Tibial nerve (tissue), 4 donors: ENCODE measurements at regions not wholly inside any gene's neighbourhood (a gene's known extent, or its start where the extent isn't known, plus 50 kb on each side); places are given as distances from the start of the nearest gene placed in this dataset.

ENCODE experiments used
- DNase-seq, 2 donors: peaks; one replicate each; pipeline ENCODE4 v3.0.0-alpha.2; 2019; ENCODE audit warnings: low spot score in 2 of 2
- H3K27ac ChIP-seq, 4 donors: fragments of 200-600 bp; sonication (generic) in 3 of 4; one replicate each; pipeline ENCODE4 v1.5.1; 2017 to 2019; ENCODE audit warnings: mild to moderate bottlenecking in 1 of 4
- H3K27me3 ChIP-seq, 2 donors: fragments of 200-600 bp; sonication (generic) in 1 of 2; one replicate each; pipeline versions ENCODE4 v1.5.1 to v1.6.0; 2017 to 2019
- H3K36me3 ChIP-seq, 3 donors: fragments of 200-600 bp; sonication (generic); one replicate each; pipeline ENCODE4 v1.5.1; 2018 to 2019
- H3K4me1 ChIP-seq, 4 donors: fragments of 200-600 bp; sonication (generic) in 3 of 4; one replicate each; pipeline ENCODE4 v1.5.1; 2017 to 2019
- H3K4me3 ChIP-seq, 4 donors: fragments of 200-600 bp; sonication (generic) in 3 of 4; one replicate each; pipeline ENCODE4 v1.5.1; 2017 to 2019; ENCODE audit warnings: mild to moderate bottlenecking in 1 of 4, moderate library complexity in 1 of 4
- H3K9me3 ChIP-seq, 4 donors: fragments of 200-600 bp; sonication (generic) in 3 of 4; one replicate each; pipeline ENCODE4 v1.5.1; 2017 to 2019
- EP300 ChIP-seq, 2 donors: sonication (generic); formaldehyde crosslinking; IDR thresholded peaks; one replicate each; pipeline ENCODE4 v1.6.1; 2017; ENCODE audit warnings: antibody characterized with exemption in 2 of 2, mild to moderate bottlenecking in 1 of 2
- POLR2A ChIP-seq, 2 donors: fragments of 450-650 bp; IDR thresholded peaks; one replicate each; pipeline ENCODE4 v1.6.1; 2017; ENCODE audit warnings: antibody characterized with exemption in 2 of 2, mild to moderate bottlenecking in 2 of 2, moderate library complexity in 2 of 2
- WGBS, 2 donors: methylation state at CpG; one replicate each; pipeline ENCODE4 v1.1.5; 2018; 5-methylcytosine and 5-hydroxymethylcytosine counted together
- TF ChIP-seq, protein P1 (sequence below), 5 experiments: fragments of 200-600 bp in 3 of 5; fragments of 450-650 bp in 2 of 5; sonication (generic) in 3 of 5; IDR thresholded peaks; one replicate each; pipeline ENCODE4 v1.5.1; 2016 to 2019; ENCODE audit warnings: antibody characterized with exemption in 5 of 5, mild to moderate bottlenecking in 3 of 5, moderate library complexity in 2 of 5

- TF ChIP-seq EP300 (IDR thresholded peaks at IDR 0.05) (no peak), POLR2A (IDR thresholded peaks at IDR 0.05) (no peak)
- TF ChIP-seq, protein P1, sequence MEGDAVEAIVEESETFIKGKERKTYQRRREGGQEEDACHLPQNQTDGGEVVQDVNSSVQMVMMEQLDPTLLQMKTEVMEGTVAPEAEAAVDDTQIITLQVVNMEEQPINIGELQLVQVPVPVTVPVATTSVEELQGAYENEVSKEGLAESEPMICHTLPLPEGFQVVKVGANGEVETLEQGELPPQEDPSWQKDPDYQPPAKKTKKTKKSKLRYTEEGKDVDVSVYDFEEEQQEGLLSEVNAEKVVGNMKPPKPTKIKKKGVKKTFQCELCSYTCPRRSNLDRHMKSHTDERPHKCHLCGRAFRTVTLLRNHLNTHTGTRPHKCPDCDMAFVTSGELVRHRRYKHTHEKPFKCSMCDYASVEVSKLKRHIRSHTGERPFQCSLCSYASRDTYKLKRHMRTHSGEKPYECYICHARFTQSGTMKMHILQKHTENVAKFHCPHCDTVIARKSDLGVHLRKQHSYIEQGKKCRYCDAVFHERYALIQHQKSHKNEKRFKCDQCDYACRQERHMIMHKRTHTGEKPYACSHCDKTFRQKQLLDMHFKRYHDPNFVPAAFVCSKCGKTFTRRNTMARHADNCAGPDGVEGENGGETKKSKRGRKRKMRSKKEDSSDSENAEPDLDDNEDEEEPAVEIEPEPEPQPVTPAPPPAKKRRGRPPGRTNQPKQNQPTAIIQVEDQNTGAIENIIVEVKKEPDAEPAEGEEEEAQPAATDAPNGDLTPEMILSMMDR (IDR thresholded peaks at IDR 0.05) = no peak
- Histone ChIP-seq H3K9me3 (no peaks in the 10 kb centered on the region), H3K27me3 (no peaks in the 10 kb centered on the region), H3K4me1 (no peaks in the 10 kb centered on the region), H3K36me3 (no peaks in the 10 kb centered on the region), H3K4me3 (no peak overlapping the region), H3K27ac (no peak overlapping the region)
- DNase-seq = no peak
Observed at GRCh38 chr5:57950616-57951228, 468.1 kb upstream of the ACTBL2 start.

DNA sequence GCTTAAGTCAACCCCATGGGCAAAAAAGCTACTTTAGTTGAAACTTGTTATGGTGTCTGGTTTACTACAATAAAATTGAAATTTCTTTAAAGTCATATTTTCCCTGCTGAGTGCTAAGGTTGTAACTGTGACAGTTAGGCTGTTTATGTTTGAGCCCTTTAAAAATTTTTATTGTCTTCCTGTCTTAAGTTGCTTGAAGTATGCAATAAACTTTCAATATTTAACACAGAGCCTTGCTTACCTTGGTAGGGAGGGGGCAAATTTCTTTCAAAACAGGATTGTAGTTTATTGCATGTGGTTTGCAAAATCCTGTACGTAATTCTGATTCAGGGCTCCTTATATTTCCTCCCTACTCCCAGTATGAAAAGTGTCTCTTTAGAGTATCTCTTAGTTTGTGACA is 465.5 kb upstream of the ACTBL2 start:
- TF ChIP-seq EP300 (IDR thresholded peaks at IDR 0.05) (no peak), POLR2A (IDR thresholded peaks at IDR 0.05) (no peak)
- TF ChIP-seq, protein P1 (IDR thresholded peaks at IDR 0.05) = no peak
- Histone ChIP-seq H3K27me3 (no peaks in the 10 kb centered on the region), H3K4me1 (no peaks in the 10 kb centered on the region), H3K4me3 (no peak overlapping the region), H3K36me3 (no peaks in the 10 kb centered on the region), H3K27ac (no peak overlapping the region), H3K9me3 (no peaks in the 10 kb centered on the region)
- 91 to 98% methylated on average over 1 of the region's 1 CpG for WGBS, 2 donors
- no peak for DNase-seq

GRCh38 chr5:57947181-57947580 is 464.6 kb upstream of the ACTBL2 start:
- H3K27ac ChIP-seq = no peak overlapping the region
- TF ChIP-seq EP300 (IDR thresholded peaks at IDR 0.05) = no peak
- no peak for TF ChIP-seq POLR2A (IDR thresholded peaks at IDR 0.05)
- TF ChIP-seq, protein P1 (IDR thresholded peaks at IDR 0.05) = no peak
- WGBS, 2 donors = 66 to 69% methylated on average over 5 of the region's 5 CpGs
- no peak for DNase-seq
- H3K36me3 ChIP-seq = no peaks in the 10 kb centered on the region
- H3K4me3 ChIP-seq = no peak overlapping the region
- no peaks in the 10 kb centered on the region for H3K4me1 ChIP-seq
- no peaks in the 10 kb centered on the region for H3K9me3 ChIP-seq
- H3K27me3 ChIP-seq = no peaks in the 10 kb centered on the region

GRCh38 chr5:57940879-57941278 is 458.3 kb upstream of the ACTBL2 start:
- no peak overlapping the region for H3K27ac ChIP-seq
- 93 to 98% methylated on average over 3 of the region's 3 CpGs for WGBS, 2 donors
- no peaks in the 10 kb centered on the region for H3K36me3 ChIP-seq
- DNase-seq = no peak
- H3K4me3 ChIP-seq = no peak overlapping the region
- peaks cover 0 to 7% (median 0%) of the 10 kb centered on the region in 4 donors for H3K4me1 ChIP-seq
- H3K9me3 ChIP-seq = no peaks in the 10 kb centered on the region
- H3K27me3 ChIP-seq = no peaks in the 10 kb centered on the region
- TF ChIP-seq, protein P1 (IDR thresholded peaks at IDR 0.05) = no peak
- TF ChIP-seq POLR2A (IDR thresholded peaks at IDR 0.05) (no peak), EP300 (IDR thresholded peaks at IDR 0.05) (no peak)

GRCh38 chr5:57940236-57940635 is 457.6 kb upstream of the ACTBL2 start:
- TF ChIP-seq EP300 (IDR thresholded peaks at IDR 0.05) (no peak), POLR2A (IDR thresholded peaks at IDR 0.05) (no peak)
- TF ChIP-seq, protein P1 (IDR thresholded peaks at IDR 0.05) = no peak
- no peaks in the 10 kb centered on the region for H3K9me3 ChIP-seq
- H3K4me3 ChIP-seq = no peak overlapping the region
- H3K27ac ChIP-seq = no peak overlapping the region
- no peak for DNase-seq
- no peaks in the 10 kb centered on the region for H3K27me3 ChIP-seq
- H3K4me1 ChIP-seq = peaks cover 0 to 7% (median 0%) of the 10 kb centered on the region in 4 donors
- H3K36me3 ChIP-seq = no peaks in the 10 kb centered on the region
- WGBS, 2 donors = 95 to 96% methylated on average over 3 of the region's 3 CpGs
